Lower leg skin (tissue), 3 donors: ENCODE measurements at regions not wholly inside any gene's neighbourhood (a gene's known extent, or its start where the extent isn't known, plus 50 kb on each side); places are given as distances from the start of the nearest gene placed in this dataset.

Experiments used
- POLR2A ChIP-seq, 2 donors: fragments of 450-650 bp; IDR thresholded peaks; one replicate each; pipeline ENCODE4 v1.6.1; 2016 to 2017; ENCODE audit warnings: antibody characterized with exemption in 2 of 2, mild to moderate bottlenecking in 1 of 2, moderate library complexity in 1 of 2
- TF ChIP-seq, protein P1 (sequence below), 3 donors: fragments of 450-650 bp; IDR thresholded peaks; one replicate each; pipeline ENCODE4 v1.5.1; 2016; ENCODE audit warnings: antibody characterized with exemption in 3 of 3, mild to moderate bottlenecking in 3 of 3, moderate library complexity in 2 of 3

DNA sequence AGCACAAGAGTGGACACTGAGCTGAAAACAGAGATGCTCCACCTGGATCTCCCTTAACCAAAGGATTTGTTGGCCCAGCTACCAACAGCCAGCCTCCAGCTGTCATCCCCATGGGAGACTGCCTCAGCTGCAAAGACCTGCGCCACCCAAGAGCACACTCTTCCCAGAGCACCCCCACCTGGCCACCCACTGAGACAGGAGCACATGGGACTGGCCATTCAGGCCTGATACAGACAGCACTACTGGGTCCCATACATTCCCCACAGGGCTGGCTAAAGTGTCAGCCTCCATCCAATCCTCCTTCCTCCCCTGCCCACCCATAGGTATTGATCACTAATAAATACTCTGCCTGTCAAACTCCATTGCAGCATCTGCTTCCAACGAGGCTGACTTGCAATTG, 241.5 kb downstream of the BCL11B start:
- TF ChIP-seq, protein P1, sequence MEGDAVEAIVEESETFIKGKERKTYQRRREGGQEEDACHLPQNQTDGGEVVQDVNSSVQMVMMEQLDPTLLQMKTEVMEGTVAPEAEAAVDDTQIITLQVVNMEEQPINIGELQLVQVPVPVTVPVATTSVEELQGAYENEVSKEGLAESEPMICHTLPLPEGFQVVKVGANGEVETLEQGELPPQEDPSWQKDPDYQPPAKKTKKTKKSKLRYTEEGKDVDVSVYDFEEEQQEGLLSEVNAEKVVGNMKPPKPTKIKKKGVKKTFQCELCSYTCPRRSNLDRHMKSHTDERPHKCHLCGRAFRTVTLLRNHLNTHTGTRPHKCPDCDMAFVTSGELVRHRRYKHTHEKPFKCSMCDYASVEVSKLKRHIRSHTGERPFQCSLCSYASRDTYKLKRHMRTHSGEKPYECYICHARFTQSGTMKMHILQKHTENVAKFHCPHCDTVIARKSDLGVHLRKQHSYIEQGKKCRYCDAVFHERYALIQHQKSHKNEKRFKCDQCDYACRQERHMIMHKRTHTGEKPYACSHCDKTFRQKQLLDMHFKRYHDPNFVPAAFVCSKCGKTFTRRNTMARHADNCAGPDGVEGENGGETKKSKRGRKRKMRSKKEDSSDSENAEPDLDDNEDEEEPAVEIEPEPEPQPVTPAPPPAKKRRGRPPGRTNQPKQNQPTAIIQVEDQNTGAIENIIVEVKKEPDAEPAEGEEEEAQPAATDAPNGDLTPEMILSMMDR (IDR thresholded peaks at IDR 0.05): no peak
- TF ChIP-seq POLR2A (IDR thresholded peaks at IDR 0.05): no peak
